Osteocyte (in vitro differentiated cells): ENCODE measurements at regions not wholly inside any gene's neighbourhood (a gene's known extent, or its start where the extent isn't known, plus 50 kb on each side); places are given as distances from the start of the nearest gene placed in this dataset.

Experiments used
- DNase-seq: peaks from one replicate; pipeline ENCODE4 v3.0.0; 2021; ENCODE audit warnings: mixed read lengths; ENCODE audit not compliant: unreplicated experiment; ENCODE audit errors: extremely low spot score
- H3K27ac Mint-ChIP-seq: one replicate; pipeline ENCODE4 v1.8.0; 2021; ENCODE audit warnings: mild to moderate bottlenecking, mixed read lengths; ENCODE audit not compliant: unreplicated experiment
- H3K27me3 Mint-ChIP-seq: one replicate; pipeline ENCODE4 v1.8.0; 2021; ENCODE audit warnings: mixed read lengths; ENCODE audit not compliant: unreplicated experiment
- H3K36me3 Mint-ChIP-seq: one replicate; pipeline ENCODE4 v1.8.0; 2021; ENCODE audit warnings: mixed read lengths; ENCODE audit not compliant: unreplicated experiment
- H3K4me1 Mint-ChIP-seq: one replicate; pipeline ENCODE4 v1.8.0; 2021; ENCODE audit warnings: mixed read lengths; ENCODE audit not compliant: unreplicated experiment
- H3K4me3 Mint-ChIP-seq: one replicate; pipeline ENCODE4 v1.8.0; 2021; ENCODE audit warnings: mild to moderate bottlenecking, moderate library complexity, mixed read lengths; ENCODE audit not compliant: unreplicated experiment
- H3K9me3 Mint-ChIP-seq: one replicate; pipeline ENCODE4 v1.8.0; 2021; ENCODE audit warnings: mixed read lengths; ENCODE audit not compliant: unreplicated experiment
- TF ChIP-seq, protein P1 (sequence below): fragments of 200-600 bp; sonication (generic); IDR thresholded peaks from 2 replicates; pipeline ENCODE4 v1.5.0; 2021; ENCODE audit warnings: antibody characterized with exemption, mild to moderate bottlenecking, moderate library complexity

DNA sequence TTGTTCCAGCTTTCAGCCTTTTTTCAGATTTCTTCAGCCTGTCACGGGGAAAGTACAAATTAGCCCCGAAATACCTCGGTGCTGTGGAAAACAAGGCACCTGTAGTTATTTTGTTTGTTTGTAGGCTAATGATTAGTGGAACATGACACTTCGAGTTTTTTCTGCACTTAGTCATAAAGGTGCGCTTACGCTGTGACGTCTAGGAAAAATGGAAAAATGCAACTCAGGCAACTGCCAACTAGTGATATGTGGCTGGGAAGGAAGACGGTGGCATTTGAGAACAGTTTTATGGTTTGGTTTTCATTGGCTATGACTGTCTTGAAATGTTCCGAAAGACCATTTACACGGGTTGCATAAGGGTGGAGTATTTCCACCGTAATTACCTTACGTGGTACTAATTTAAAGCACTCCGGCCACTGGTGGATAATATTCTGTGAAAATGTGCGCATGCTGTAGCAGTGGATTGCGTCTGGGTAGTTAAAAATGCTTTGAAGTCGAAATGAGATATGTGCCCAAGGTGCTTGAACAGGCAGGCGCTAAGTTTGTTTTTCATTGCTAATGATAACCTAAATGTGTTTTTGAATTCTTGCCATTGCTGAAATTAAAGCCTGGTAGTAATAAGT, 94.5 kb upstream of the CELF2 start:
- Mint-ChIP-seq H3K9me3 (no peaks in the 10 kb centered on the region), H3K27me3 (no peaks in the 10 kb centered on the region), H3K27ac (no peak overlapping the region), H3K36me3 (no peaks in the 10 kb centered on the region), H3K4me3 (no peak overlapping the region), H3K4me1 (peaks cover 8% of the 10 kb centered on the region)
- DNase-seq: no peak
- TF ChIP-seq, protein P1, sequence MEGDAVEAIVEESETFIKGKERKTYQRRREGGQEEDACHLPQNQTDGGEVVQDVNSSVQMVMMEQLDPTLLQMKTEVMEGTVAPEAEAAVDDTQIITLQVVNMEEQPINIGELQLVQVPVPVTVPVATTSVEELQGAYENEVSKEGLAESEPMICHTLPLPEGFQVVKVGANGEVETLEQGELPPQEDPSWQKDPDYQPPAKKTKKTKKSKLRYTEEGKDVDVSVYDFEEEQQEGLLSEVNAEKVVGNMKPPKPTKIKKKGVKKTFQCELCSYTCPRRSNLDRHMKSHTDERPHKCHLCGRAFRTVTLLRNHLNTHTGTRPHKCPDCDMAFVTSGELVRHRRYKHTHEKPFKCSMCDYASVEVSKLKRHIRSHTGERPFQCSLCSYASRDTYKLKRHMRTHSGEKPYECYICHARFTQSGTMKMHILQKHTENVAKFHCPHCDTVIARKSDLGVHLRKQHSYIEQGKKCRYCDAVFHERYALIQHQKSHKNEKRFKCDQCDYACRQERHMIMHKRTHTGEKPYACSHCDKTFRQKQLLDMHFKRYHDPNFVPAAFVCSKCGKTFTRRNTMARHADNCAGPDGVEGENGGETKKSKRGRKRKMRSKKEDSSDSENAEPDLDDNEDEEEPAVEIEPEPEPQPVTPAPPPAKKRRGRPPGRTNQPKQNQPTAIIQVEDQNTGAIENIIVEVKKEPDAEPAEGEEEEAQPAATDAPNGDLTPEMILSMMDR: no peak

DNA sequence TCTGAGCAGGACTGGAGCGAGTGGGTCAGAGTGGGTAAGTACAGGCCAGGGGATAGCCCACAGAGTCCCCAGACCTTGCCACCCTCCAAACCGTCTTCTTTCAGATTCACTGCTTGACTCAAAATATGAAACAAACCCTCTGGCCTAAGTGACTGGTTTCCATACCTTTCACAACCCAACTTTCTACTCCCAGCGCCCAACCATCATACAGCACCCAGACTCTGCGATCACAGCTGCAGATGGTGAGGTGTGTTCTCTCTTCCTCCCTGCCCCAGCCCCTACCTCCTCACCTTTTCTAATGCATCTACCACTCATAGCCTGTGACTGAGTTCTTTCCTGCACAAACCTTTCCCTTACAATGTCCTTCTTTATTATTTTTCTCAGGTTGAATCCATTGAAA, 92.0 kb upstream of the CELF2 start:
- Mint-ChIP-seq H3K4me1 (no peaks in the 10 kb centered on the region), H3K4me3 (no peak overlapping the region), H3K36me3 (no peaks in the 10 kb centered on the region), H3K27ac (no peak overlapping the region), H3K9me3 (no peaks in the 10 kb centered on the region), H3K27me3 (no peaks in the 10 kb centered on the region)
- DNase-seq: no peak
- TF ChIP-seq, protein P1: no peak

DNA sequence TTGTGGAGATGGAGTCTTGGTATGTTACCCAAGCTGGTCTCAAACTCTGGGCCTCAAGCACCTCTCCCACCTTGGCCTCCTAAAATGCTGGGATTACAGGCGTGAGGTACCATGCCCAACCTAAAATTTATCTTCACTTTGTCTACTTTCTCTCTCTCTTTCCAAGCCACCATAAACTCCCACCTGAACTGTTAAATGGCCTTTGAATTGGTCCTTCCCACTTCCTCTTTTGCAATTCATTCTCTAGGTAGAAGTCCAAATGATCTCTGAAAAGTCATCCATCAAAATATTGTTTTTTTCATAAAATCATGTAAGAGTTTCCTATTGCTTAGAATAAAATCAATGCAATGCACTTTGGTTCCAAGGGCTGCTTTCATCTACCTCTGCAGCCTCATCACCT, 90.1 kb upstream of the CELF2 start:
- TF ChIP-seq, protein P1: no peak
- no peaks in the 10 kb centered on the region for H3K36me3 Mint-ChIP-seq
- no peaks in the 10 kb centered on the region for H3K27me3 Mint-ChIP-seq
- no peak overlapping the region for H3K27ac Mint-ChIP-seq
- H3K4me1 Mint-ChIP-seq: no peaks in the 10 kb centered on the region
- no peak for DNase-seq
- H3K9me3 Mint-ChIP-seq: no peaks in the 10 kb centered on the region
- H3K4me3 Mint-ChIP-seq: no peak overlapping the region

DNA sequence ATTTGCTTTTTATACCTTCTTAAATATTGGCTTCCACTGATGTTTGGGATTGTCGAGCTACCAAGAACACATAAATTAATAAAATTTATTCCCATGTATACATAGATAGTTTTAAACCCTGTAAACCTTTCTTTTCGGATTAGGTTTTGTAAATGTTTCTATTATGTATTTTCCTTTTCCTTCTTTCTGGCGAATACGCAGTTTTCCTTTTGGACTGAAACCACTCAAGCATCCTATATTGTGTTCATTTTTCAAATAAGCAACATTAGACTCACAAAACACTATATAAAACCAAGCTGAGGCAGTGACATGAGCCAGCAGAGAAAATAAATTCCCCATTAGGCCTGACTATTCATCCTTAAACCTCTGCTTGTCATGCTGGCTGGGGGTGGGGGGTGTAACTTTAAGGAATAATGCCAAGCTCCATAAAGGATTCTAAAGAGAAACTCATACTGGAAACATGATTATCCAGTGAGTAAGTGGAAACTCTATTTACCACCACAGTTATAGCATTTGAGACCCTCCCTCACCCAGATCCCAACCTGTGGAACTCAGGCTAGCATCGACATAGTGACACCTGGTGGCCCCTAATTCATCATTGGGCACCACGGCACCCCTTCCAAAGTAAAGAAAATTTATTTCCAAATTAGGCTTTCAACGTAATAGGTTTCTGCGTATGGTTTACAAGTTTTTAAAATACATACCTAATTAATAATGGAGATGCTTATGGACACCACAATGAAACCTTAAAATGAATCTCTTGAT, 86.5 kb upstream of the CELF2 start:
- H3K27me3 Mint-ChIP-seq: no peaks in the 10 kb centered on the region
- no peak overlapping the region for H3K27ac Mint-ChIP-seq
- no peak overlapping the region for H3K4me3 Mint-ChIP-seq
- no peaks in the 10 kb centered on the region for H3K4me1 Mint-ChIP-seq
- TF ChIP-seq, protein P1: peak; percentile 25
- no peak for DNase-seq
- no peaks in the 10 kb centered on the region for H3K36me3 Mint-ChIP-seq
- H3K9me3 Mint-ChIP-seq: no peaks in the 10 kb centered on the region

DNA sequence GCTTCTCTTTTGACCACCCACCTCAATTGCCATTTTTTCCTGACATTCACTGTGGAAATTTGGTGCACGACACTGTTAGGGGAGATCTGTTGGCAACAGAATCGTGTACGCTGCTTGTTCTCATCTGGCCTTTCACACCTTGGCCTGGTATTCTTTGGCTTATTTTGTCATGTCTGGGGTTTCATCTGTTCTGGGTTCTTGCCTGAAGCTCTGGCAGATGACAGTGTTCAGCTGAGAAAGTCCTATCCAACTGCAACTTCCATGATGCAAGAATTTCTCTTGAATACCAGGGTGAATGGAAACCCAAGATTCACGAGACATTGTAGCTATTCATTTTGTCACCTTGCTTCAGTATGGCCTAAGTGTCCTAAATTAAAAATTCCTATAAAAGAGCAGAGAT, 82.6 kb upstream of the CELF2 start:
- no peaks in the 10 kb centered on the region for H3K4me1 Mint-ChIP-seq
- H3K27ac Mint-ChIP-seq: no peak overlapping the region
- no peak overlapping the region for H3K4me3 Mint-ChIP-seq

More for the DNA sequence above, 82.6 kb upstream of the CELF2 start:
- DNase-seq: no peak
- no peaks in the 10 kb centered on the region for H3K36me3 Mint-ChIP-seq
- TF ChIP-seq, protein P1: no peak
- no peaks in the 10 kb centered on the region for H3K9me3 Mint-ChIP-seq
- no peaks in the 10 kb centered on the region for H3K27me3 Mint-ChIP-seq
